Nephron (organoid): ENCODE measurements at regions not wholly inside any gene's neighbourhood (a gene's known extent, or its start where the extent isn't known, plus 50 kb on each side); places are given as distances from the start of the nearest gene placed in this dataset.

Experiments used
- H3K27ac Mint-ChIP-seq, 3 experiments: 2 replicates each; pipeline ENCODE4 v1.8.0; 2020; ENCODE audit warnings: mixed read lengths in 3 of 3, mild to moderate bottlenecking in 2 of 3, moderate library complexity in 1 of 3
- H3K27me3 Mint-ChIP-seq: 2 replicates; pipeline ENCODE4 v1.8.0; 2021; ENCODE audit warnings: low read depth, mild to moderate bottlenecking, moderate library complexity, mixed read lengths
- H3K36me3 Mint-ChIP-seq: 2 replicates; pipeline ENCODE4 v1.8.0; 2020; ENCODE audit warnings: low read depth, mixed read lengths
- H3K4me1 Mint-ChIP-seq: 2 replicates; pipeline ENCODE4 v1.8.0; 2020; ENCODE audit warnings: mixed read lengths
- H3K4me3 Mint-ChIP-seq, 3 experiments: 2 replicates each; pipeline ENCODE4 v1.8.0; 2020; ENCODE audit warnings: mild to moderate bottlenecking in 3 of 3, mixed read lengths in 3 of 3, moderate library complexity in 2 of 3
- H3K9me3 Mint-ChIP-seq: 2 replicates; pipeline ENCODE4 v1.8.0; 2020; ENCODE audit warnings: mixed read lengths
- TF ChIP-seq, protein P1 (sequence below), 3 experiments: fragments of 200-600 bp; sonication (generic); IDR thresholded peaks; one replicate each; pipeline ENCODE4 v1.5.0; 2021; ENCODE audit warnings: antibody characterized with exemption in 3 of 3; ENCODE audit not compliant: unreplicated experiment in 3 of 3

DNA sequence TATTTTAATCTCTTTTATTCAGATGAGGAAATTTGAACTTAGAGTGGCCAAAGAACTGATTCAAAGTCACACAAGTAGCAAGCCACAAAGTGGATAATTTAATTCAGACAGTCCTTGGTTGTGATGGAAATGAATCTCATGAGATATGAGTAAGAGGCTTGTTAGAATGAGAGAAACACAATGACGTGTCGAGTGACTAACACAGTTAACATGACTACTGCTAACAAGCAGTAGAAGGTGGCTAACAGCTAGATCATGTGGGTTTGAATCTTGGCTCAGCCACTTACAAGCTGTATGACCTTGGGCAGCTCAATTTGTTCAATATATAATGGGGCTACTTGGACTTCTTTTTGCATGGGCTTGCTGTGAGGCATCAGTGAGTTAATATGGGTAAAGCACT is 104.5 kb upstream of the LMO4 start:
- H3K27ac Mint-ChIP-seq, result no peak overlapping the region

DNA sequence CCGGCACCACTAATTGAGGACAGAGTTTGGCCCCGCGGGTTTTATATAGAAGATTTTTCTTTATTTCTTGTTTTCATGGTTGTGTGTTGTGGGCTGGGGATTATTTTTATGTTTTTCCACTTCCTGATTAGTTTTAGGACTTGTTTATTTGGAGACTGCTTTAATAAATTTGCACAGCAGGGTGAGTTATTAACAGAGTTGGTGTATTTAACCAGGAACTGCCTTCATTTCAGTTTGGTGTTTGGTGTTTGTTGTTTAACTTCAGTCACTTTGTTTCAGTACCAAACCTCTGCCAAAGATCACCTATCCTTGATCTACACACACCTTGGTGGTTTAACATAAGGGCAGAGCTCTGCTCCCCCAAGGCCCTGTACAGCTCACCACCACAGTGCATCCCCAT is 103.5 kb upstream of the LMO4 start:
- Mint-ChIP-seq H3K27ac (no peak overlapping the region), H3K4me1 (peaks cover 22% of the 10 kb centered on the region), H3K36me3 (no peaks in the 10 kb centered on the region), H3K27me3 (no peaks in the 10 kb centered on the region), H3K4me3 (no peak overlapping the region), H3K9me3 (peaks cover 4% of the 10 kb centered on the region)
- TF ChIP-seq, protein P1, sequence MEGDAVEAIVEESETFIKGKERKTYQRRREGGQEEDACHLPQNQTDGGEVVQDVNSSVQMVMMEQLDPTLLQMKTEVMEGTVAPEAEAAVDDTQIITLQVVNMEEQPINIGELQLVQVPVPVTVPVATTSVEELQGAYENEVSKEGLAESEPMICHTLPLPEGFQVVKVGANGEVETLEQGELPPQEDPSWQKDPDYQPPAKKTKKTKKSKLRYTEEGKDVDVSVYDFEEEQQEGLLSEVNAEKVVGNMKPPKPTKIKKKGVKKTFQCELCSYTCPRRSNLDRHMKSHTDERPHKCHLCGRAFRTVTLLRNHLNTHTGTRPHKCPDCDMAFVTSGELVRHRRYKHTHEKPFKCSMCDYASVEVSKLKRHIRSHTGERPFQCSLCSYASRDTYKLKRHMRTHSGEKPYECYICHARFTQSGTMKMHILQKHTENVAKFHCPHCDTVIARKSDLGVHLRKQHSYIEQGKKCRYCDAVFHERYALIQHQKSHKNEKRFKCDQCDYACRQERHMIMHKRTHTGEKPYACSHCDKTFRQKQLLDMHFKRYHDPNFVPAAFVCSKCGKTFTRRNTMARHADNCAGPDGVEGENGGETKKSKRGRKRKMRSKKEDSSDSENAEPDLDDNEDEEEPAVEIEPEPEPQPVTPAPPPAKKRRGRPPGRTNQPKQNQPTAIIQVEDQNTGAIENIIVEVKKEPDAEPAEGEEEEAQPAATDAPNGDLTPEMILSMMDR (IDR thresholded peaks at IDR 0.05; ENCODE audit: unreplicated experiment in 3 of 3), result no peak

More for the DNA sequence above, 104.5 kb upstream of the LMO4 start:
- Mint-ChIP-seq H3K4me3 (no peak overlapping the region), H3K27me3 (peaks cover 4% of the 10 kb centered on the region), H3K4me1 (peaks cover 22% of the 10 kb centered on the region), H3K36me3 (no peaks in the 10 kb centered on the region), H3K9me3 (peaks cover 4% of the 10 kb centered on the region)
- TF ChIP-seq, protein P1 (IDR thresholded peaks at IDR 0.05; ENCODE audit: unreplicated experiment in 3 of 3), result no peak

DNA sequence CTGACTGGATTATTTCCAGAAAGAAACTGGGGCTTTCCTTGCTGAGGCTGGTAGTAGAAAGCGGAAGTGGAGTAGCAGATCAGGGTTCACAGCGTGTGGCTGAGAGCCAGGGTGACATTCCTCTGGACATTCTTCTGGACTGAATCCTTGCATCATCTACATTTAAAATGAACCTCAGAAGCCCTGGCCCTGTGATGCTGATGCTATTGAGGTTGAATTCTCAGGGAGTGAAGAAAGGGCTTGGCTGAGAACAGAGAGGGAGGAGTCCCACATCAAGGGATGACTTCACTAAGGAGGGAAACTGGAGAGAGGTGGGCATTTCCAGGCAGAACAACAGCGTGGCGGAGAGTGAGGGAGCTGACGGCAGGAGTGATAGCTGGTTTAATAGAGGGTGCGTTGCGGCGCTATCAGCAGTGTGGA is 102.3 kb upstream of the LMO4 start:
- Mint-ChIP-seq H3K36me3 (no peaks in the 10 kb centered on the region), H3K9me3 (peaks cover 4% of the 10 kb centered on the region), H3K4me1 (peaks cover 22% of the 10 kb centered on the region), H3K27ac (peak overlapping the region; percentile 74 to 88 (median 76)), H3K27me3 (no peaks in the 10 kb centered on the region), H3K4me3 (no peak overlapping the region)
- TF ChIP-seq, protein P1 (IDR thresholded peaks at IDR 0.05; ENCODE audit: unreplicated experiment in 3 of 3), result no peak

DNA sequence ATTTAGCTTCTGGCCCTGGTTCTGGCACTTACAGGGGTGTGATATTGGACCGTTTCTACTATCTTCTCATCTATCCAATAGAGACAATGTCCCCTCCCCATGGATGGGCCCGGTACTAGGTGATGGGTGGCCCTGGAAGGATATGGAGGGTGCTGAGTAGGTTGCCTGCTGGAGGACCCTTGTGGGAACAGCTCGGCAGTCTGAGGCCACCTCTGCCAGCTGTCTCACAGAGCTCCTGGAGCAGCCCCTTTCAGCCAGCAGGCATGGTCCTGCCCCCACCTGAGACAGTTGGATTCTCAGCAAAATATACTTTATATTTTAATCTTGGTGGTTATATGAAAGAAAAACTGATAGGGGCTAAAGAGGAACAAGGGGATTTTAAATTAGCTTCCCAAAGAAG is 101.0 kb upstream of the LMO4 start:
- Mint-ChIP-seq H3K36me3 (no peaks in the 10 kb centered on the region), H3K27me3 (no peaks in the 10 kb centered on the region), H3K27ac (no peak overlapping the region), H3K9me3 (peaks cover 4% of the 10 kb centered on the region), H3K4me1 (peaks cover 22% of the 10 kb centered on the region), H3K4me3 (no peak overlapping the region)
- TF ChIP-seq, protein P1 (IDR thresholded peaks at IDR 0.05; ENCODE audit: unreplicated experiment in 3 of 3), result no peak

DNA sequence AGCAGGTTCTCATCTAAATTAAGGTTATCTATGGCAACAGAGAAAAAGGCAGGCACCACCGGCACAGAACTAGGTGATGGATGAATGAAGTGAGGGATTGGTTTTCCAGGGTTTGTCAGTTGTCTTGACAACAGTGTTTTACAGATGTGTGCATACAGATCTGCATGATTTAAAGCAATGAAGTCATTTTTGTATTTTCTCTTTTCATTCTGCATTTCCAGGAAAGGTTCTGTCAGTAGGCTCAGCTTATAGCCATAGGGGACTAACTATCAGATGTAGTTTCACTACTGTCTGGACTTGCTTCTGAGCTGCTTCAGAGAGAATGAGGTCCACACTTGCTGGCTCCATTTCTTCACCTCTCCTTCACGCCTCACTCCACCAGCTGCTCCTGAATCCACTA is 98.2 kb upstream of the LMO4 start:
- no peak overlapping the region for H3K4me3 Mint-ChIP-seq
- no peaks in the 10 kb centered on the region for H3K9me3 Mint-ChIP-seq
- peaks cover 22% of the 10 kb centered on the region for H3K4me1 Mint-ChIP-seq

More for the DNA sequence above, 98.2 kb upstream of the LMO4 start:
- Mint-ChIP-seq H3K36me3 (no peaks in the 10 kb centered on the region), H3K27me3 (peaks cover 4% of the 10 kb centered on the region), H3K27ac (no peak overlapping the region)
- TF ChIP-seq, protein P1 (IDR thresholded peaks at IDR 0.05; ENCODE audit: unreplicated experiment in 3 of 3), result no peak
